GM23338 (cell line): ENCODE measurements at regions not wholly inside any gene's neighbourhood (a gene's known extent, or its start where the extent isn't known, plus 50 kb on each side); places are given as distances from the start of the nearest gene placed in this dataset.

ENCODE experiments used
- ATAC-seq: fragments of 200-7000 bp; cut with Tn5 transposase; 3 replicates; pipeline ENCODE4 v1.9.1; 2020
- DNase-seq: peaks from one replicate; pipeline ENCODE4 v3.0.0-alpha.2; 2015; ENCODE audit warnings: low spot score
- H2AFZ ChIP-seq: fragments of 200-600 bp; sonication (generic); 2 replicates; pipeline ENCODE4 v1.8.0; 2016; ENCODE audit warnings: antibody characterized with exemption, mild to moderate bottlenecking, moderate library complexity
- H3F3A ChIP-seq: fragments of 200-600 bp; sonication (generic); replicated peaks from 2 replicates; pipeline ENCODE4 v1.8.0; 2017; ENCODE audit warnings: antibody characterized with exemption, mixed run types, low read depth
- H3K27ac ChIP-seq: fragments of 200-600 bp; sonication (generic); 2 replicates; pipeline ENCODE4 v1.6.1; 2016; ENCODE audit warnings: low read depth
- H3K27me3 ChIP-seq: fragments of 200-600 bp; sonication (generic); 2 replicates; pipeline ENCODE4 v1.8.0; 2016; ENCODE audit warnings: mild to moderate bottlenecking, mixed run types, moderate library complexity; ENCODE audit not compliant: insufficient read depth
- H3K36me3 ChIP-seq: fragments of 200-600 bp; sonication (generic); 2 replicates; pipeline ENCODE4 v1.8.0; 2016; ENCODE audit warnings: mild to moderate bottlenecking; ENCODE audit not compliant: insufficient read depth
- H3K4me1 ChIP-seq: fragments of 200-600 bp; sonication (generic); 2 replicates; pipeline ENCODE4 v1.8.0; 2016; ENCODE audit warnings: mild to moderate bottlenecking, moderate library complexity; ENCODE audit not compliant: insufficient read depth
- H3K4me2 ChIP-seq: fragments of 200-600 bp; sonication (generic); 2 replicates; pipeline ENCODE4 v1.7.1; 2017; ENCODE audit warnings: mixed run types
- H3K4me3 ChIP-seq: fragments of 200-600 bp; sonication (generic); 2 replicates; pipeline ENCODE4 v1.6.1; 2016; ENCODE audit warnings: mixed run types
- H3K79me2 ChIP-seq: fragments of 200-600 bp; sonication (generic); replicated peaks from 2 replicates; pipeline ENCODE4 v1.8.0; 2017; ENCODE audit warnings: mild to moderate bottlenecking; ENCODE audit not compliant: insufficient read depth
- H3K9me2 ChIP-seq: fragments of 200-600 bp; sonication (generic); 2 replicates; pipeline ENCODE4 v1.8.0; 2017; ENCODE audit not compliant: insufficient read depth
- H4K20me1 ChIP-seq: fragments of 200-600 bp; sonication (generic); replicated peaks from 2 replicates; pipeline ENCODE4 v1.8.0; 2017; ENCODE audit warnings: mild to moderate bottlenecking; ENCODE audit not compliant: insufficient read depth
- H3K27ac Mint-ChIP-seq: 2 replicates; pipeline ENCODE4 v1.8.0; 2020; ENCODE audit warnings: inconsistent platforms, mild to moderate bottlenecking, moderate library complexity, mixed read lengths
- H3K27me3 Mint-ChIP-seq: 3 replicates; pipeline ENCODE4 v1.8.0; 2022; ENCODE audit warnings: low read depth, mild to moderate bottlenecking, moderate library complexity, mixed read lengths, inconsistent platforms; ENCODE audit not compliant: insufficient read depth, poor library complexity
- H3K36me3 Mint-ChIP-seq: 3 replicates; pipeline ENCODE4 v1.8.0; 2021; ENCODE audit warnings: low read depth, mild to moderate bottlenecking, inconsistent platforms, moderate library complexity, mixed read lengths
- H3K4me1 Mint-ChIP-seq: 3 replicates; pipeline ENCODE4 v1.8.0; 2020; ENCODE audit warnings: mild to moderate bottlenecking, inconsistent platforms, mixed read lengths
- H3K4me3 Mint-ChIP-seq: 3 replicates; pipeline ENCODE4 v1.8.0; 2021; ENCODE audit warnings: moderate library complexity, mild to moderate bottlenecking, inconsistent platforms, mixed read lengths
- H3K9me3 Mint-ChIP-seq: 3 replicates; pipeline ENCODE4 v1.8.0; 2020; ENCODE audit warnings: moderate library complexity, mild to moderate bottlenecking, inconsistent platforms, mixed read lengths
- CREB1 ChIP-seq: fragments of 250-450 bp; sonication (Bioruptor Pico); IDR thresholded peaks from 2 replicates; pipeline ENCODE4 v1.5.0; 2020; ENCODE audit warnings: low read depth, mild to moderate bottlenecking, moderate library complexity
- EZH2 ChIP-seq: fragments of 200-600 bp; sonication (generic); IDR thresholded peaks from one replicate; pipeline ENCODE4 v1.8.0; 2017; ENCODE audit warnings: antibody characterized with exemption, mild to moderate bottlenecking, low read depth; ENCODE audit not compliant: unreplicated experiment
- EZH2phosphoT487 ChIP-seq: fragments of 200-600 bp; sonication (generic); IDR thresholded peaks from one replicate; pipeline ENCODE4 v1.8.1; 2018; ENCODE audit warnings: antibody characterized with exemption; ENCODE audit not compliant: unreplicated experiment
- JUNB ChIP-seq: IDR thresholded peaks from one replicate; pipeline ENCODE4 v1.6.1; 2016; ENCODE audit warnings: antibody characterized with exemption; ENCODE audit not compliant: unreplicated experiment
- NANOG ChIP-seq: IDR thresholded peaks from 2 replicates; pipeline ENCODE4 v1.6.1; 2016; ENCODE audit warnings: antibody characterized with exemption, borderline replicate concordance
- POLR2AphosphoS5 ChIP-seq: IDR thresholded peaks from 2 replicates; pipeline ENCODE4 v1.6.1; 2016; ENCODE audit warnings: antibody characterized with exemption, low read depth
- STAT1 ChIP-seq: IDR thresholded peaks from one replicate; pipeline ENCODE4 v1.6.1; 2016; ENCODE audit warnings: antibody characterized with exemption; ENCODE audit not compliant: unreplicated experiment
- ZNF114 ChIP-seq: fragments of 250-450 bp; sonication (Bioruptor Pico); IDR thresholded peaks from 2 replicates; pipeline ENCODE4 v1.5.0; 2020; ENCODE audit warnings: mild to moderate bottlenecking, moderate library complexity
- ZNF331 ChIP-seq: fragments of 250-450 bp; sonication (Bioruptor Pico); IDR thresholded peaks from 2 replicates; pipeline ENCODE4 v1.5.0; 2020; ENCODE audit warnings: low read depth, mild to moderate bottlenecking, moderate library complexity
- TF ChIP-seq, protein P1 (sequence below): IDR thresholded peaks from one replicate; pipeline ENCODE4 v1.6.1; 2018; ENCODE audit warnings: antibody characterized with exemption; ENCODE audit not compliant: unreplicated experiment
- TF ChIP-seq, protein P2 (sequence below): IDR thresholded peaks from 2 replicates; pipeline ENCODE4 v1.6.1; 2016; ENCODE audit warnings: antibody characterized with exemption
- TF ChIP-seq, protein P3 (sequence below), 2 experiments: fragments of 200-600 bp in 1 of 2; sonication (generic) in 1 of 2; conservative IDR thresholded peaks; 2 replicates each; pipeline versions ENCODE4 v1.5.1 to v1.6.1; 2016 to 2017; ENCODE audit warnings: antibody characterized with exemption in 2 of 2, low read depth in 2 of 2, mild to moderate bottlenecking in 2 of 2, moderate library complexity in 1 of 2

DNA sequence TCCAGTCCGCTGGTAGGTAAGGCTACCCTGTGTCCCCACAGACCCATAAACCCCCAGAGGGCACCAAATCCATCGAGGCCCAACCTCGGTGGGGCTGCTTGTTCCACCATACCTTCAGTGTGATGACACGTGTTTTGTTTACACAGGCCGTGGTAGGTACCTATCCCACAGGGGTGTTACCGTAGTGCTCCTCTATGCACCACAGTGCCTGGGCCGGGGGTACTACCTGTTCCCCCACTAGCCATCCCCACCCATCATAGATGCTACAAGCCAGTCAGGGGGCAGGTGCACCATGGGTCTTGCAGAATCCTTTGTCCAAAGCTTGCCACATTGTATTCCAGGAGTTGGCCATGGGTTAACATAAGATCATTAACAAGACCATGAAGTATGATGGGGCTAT lies 796.2 kb downstream of the EFNA5 start:
- Histone ChIP-seq H3K9me2 (0 out of 2 replicates have a peak, but pooled peaks cover 2% of the 10 kb centered on the region), H3K27me3 (no peaks in the 10 kb centered on the region)
- no peak overlapping the region for H3K4me3 Mint-ChIP-seq

More for the DNA sequence above, 796.2 kb downstream of the EFNA5 start:
- Histone ChIP-seq H3K79me2 (no peaks in the 10 kb centered on the region), H2AFZ (no peak overlapping the region), H3F3A (no peaks in the 10 kb centered on the region), H3K36me3 (0 out of 2 replicates have a peak, but pooled peaks cover 17% of the 10 kb centered on the region), H4K20me1 (no peaks in the 10 kb centered on the region), H3K4me1 (no peaks in the 10 kb centered on the region), H3K4me2 (no peak overlapping the region), H3K27ac (no peak overlapping the region), H3K4me3 (no peak overlapping the region)
- no peak overlapping the region for H3K27ac Mint-ChIP-seq
- peaks cover 8% of the 10 kb centered on the region for H3K4me1 Mint-ChIP-seq
- TF ChIP-seq, protein P1, sequence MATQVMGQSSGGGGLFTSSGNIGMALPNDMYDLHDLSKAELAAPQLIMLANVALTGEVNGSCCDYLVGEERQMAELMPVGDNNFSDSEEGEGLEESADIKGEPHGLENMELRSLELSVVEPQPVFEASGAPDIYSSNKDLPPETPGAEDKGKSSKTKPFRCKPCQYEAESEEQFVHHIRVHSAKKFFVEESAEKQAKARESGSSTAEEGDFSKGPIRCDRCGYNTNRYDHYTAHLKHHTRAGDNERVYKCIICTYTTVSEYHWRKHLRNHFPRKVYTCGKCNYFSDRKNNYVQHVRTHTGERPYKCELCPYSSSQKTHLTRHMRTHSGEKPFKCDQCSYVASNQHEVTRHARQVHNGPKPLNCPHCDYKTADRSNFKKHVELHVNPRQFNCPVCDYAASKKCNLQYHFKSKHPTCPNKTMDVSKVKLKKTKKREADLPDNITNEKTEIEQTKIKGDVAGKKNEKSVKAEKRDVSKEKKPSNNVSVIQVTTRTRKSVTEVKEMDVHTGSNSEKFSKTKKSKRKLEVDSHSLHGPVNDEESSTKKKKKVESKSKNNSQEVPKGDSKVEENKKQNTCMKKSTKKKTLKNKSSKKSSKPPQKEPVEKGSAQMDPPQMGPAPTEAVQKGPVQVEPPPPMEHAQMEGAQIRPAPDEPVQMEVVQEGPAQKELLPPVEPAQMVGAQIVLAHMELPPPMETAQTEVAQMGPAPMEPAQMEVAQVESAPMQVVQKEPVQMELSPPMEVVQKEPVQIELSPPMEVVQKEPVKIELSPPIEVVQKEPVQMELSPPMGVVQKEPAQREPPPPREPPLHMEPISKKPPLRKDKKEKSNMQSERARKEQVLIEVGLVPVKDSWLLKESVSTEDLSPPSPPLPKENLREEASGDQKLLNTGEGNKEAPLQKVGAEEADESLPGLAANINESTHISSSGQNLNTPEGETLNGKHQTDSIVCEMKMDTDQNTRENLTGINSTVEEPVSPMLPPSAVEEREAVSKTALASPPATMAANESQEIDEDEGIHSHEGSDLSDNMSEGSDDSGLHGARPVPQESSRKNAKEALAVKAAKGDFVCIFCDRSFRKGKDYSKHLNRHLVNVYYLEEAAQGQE = no peak
- no peak for TF ChIP-seq NANOG
- TF ChIP-seq EZH2 = no peak
- TF ChIP-seq, protein P2, sequence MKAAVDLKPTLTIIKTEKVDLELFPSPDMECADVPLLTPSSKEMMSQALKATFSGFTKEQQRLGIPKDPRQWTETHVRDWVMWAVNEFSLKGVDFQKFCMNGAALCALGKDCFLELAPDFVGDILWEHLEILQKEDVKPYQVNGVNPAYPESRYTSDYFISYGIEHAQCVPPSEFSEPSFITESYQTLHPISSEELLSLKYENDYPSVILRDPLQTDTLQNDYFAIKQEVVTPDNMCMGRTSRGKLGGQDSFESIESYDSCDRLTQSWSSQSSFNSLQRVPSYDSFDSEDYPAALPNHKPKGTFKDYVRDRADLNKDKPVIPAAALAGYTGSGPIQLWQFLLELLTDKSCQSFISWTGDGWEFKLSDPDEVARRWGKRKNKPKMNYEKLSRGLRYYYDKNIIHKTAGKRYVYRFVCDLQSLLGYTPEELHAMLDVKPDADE = no peak
- TF ChIP-seq, protein P3, sequence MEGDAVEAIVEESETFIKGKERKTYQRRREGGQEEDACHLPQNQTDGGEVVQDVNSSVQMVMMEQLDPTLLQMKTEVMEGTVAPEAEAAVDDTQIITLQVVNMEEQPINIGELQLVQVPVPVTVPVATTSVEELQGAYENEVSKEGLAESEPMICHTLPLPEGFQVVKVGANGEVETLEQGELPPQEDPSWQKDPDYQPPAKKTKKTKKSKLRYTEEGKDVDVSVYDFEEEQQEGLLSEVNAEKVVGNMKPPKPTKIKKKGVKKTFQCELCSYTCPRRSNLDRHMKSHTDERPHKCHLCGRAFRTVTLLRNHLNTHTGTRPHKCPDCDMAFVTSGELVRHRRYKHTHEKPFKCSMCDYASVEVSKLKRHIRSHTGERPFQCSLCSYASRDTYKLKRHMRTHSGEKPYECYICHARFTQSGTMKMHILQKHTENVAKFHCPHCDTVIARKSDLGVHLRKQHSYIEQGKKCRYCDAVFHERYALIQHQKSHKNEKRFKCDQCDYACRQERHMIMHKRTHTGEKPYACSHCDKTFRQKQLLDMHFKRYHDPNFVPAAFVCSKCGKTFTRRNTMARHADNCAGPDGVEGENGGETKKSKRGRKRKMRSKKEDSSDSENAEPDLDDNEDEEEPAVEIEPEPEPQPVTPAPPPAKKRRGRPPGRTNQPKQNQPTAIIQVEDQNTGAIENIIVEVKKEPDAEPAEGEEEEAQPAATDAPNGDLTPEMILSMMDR (conservative IDR thresholded peaks at IDR 0.05; ENCODE audit: low read depth in 2 of 2) = no peak
- no peak for TF ChIP-seq EZH2phosphoT487
- no peak for TF ChIP-seq STAT1
- no peak for TF ChIP-seq JUNB
- TF ChIP-seq ZNF114 (CRISPR knock-in tag) = no peak
- no peak for TF ChIP-seq ZNF331
- TF ChIP-seq CREB1 (CRISPR knock-in tag) = no peak
- no peak for TF ChIP-seq POLR2AphosphoS5
- H3K27me3 Mint-ChIP-seq = peaks cover 4% of the 10 kb centered on the region
- DNase-seq = no peak
- ATAC-seq = no peak
- H3K9me3 Mint-ChIP-seq = peaks cover 29% of the 10 kb centered on the region
- H3K36me3 Mint-ChIP-seq = peaks cover 29% of the 10 kb centered on the region
